WTC11 (cell line): ENCODE measurements at regions not wholly inside any gene's neighbourhood (a gene's known extent, or its start where the extent isn't known, plus 50 kb on each side); places are given as distances from the start of the nearest gene placed in this dataset.

ENCODE experiments used
- ATAC-seq: fragments of 200-7000 bp; cut with Tn5 transposase; 2 replicates; pipeline ENCODE4 v1.10.0; 2021; ENCODE audit warnings: mild to moderate bottlenecking, moderate library complexity
- CTCF ChIA-PET: fragments of 300-600 bp; sonication (Branson Sonifier 250); formaldehyde crosslinking; loops from one replicate; lab custom pipeline; 2021; ENCODE audit warnings: antibody characterized with exemption; lab: Charles Lee
- POLR2A ChIA-PET: fragments of 350-600 bp; sonication (Branson Sonifier 250); formaldehyde crosslinking; loops from one replicate; lab custom pipeline; 2021; ENCODE audit warnings: antibody characterized with exemption; lab: Charles Lee
- DNase-seq: peaks from one replicate; pipeline ENCODE4 v3.0.0; 2021; ENCODE audit warnings: low spot score
- H3K27ac Mint-ChIP-seq: 2 replicates; pipeline ENCODE4 v1.8.0; 2021; ENCODE audit warnings: mixed read lengths
- H3K27me3 Mint-ChIP-seq: 2 replicates; pipeline ENCODE4 v1.8.0; 2021; ENCODE audit warnings: low read depth, mild to moderate bottlenecking, moderate library complexity, mixed read lengths
- H3K36me3 Mint-ChIP-seq: 2 replicates; pipeline ENCODE4 v1.8.0; 2021; ENCODE audit warnings: mixed read lengths
- H3K4me1 Mint-ChIP-seq: 2 replicates; pipeline ENCODE4 v1.8.0; 2022; ENCODE audit warnings: mixed read lengths
- H3K4me3 Mint-ChIP-seq: 2 replicates; pipeline ENCODE4 v1.8.0; 2021; ENCODE audit warnings: mild to moderate bottlenecking, moderate library complexity, mixed read lengths
- H3K9me3 Mint-ChIP-seq: 2 replicates; pipeline ENCODE4 v1.8.0; 2021; ENCODE audit warnings: mixed read lengths
- CTCF ChIP-seq: fragments of 200-600 bp; IDR thresholded peaks from 2 replicates; pipeline ENCODE4 v1.8.0; 2022; ENCODE audit warnings: antibody characterized with exemption
- FOXK1 ChIP-seq: sonication (generic); formaldehyde crosslinking; IDR thresholded peaks from 2 replicates; pipeline ENCODE4 v1.8.0; 2022; ENCODE audit warnings: mild to moderate bottlenecking, moderate library complexity, missing genetic modification reagents
- JUN ChIP-seq: sonication (generic); formaldehyde crosslinking; IDR thresholded peaks from 2 replicates; pipeline ENCODE4 v1.8.0; 2023; ENCODE audit warnings: mild to moderate bottlenecking, missing genetic modification reagents
- MAX ChIP-seq: sonication (generic); formaldehyde crosslinking; IDR thresholded peaks from 2 replicates; pipeline ENCODE4 v1.8.0; 2022; ENCODE audit warnings: mild to moderate bottlenecking, missing genetic modification reagents
- NFYB ChIP-seq: sonication (generic); formaldehyde crosslinking; conservative IDR thresholded peaks from 2 replicates; pipeline ENCODE4 v1.8.0; 2022; ENCODE audit warnings: low read depth, missing genetic modification reagents
- ZBTB43 ChIP-seq: sonication (generic); formaldehyde crosslinking; IDR thresholded peaks from 2 replicates; pipeline ENCODE4 v1.8.1; 2023; ENCODE audit warnings: mild to moderate bottlenecking, missing genetic modification reagents
- ZNF138 ChIP-seq: sonication (generic); formaldehyde crosslinking; conservative IDR thresholded peaks from 2 replicates; pipeline ENCODE4 v1.8.1; 2022; ENCODE audit warnings: mild to moderate bottlenecking, moderate library complexity, missing genetic modification reagents
- ZNF219 ChIP-seq: sonication (generic); formaldehyde crosslinking; IDR thresholded peaks from 2 replicates; pipeline ENCODE4 v1.8.0; 2023; ENCODE audit warnings: missing genetic modification reagents, mild to moderate bottlenecking, borderline replicate concordance
- ZNF416 ChIP-seq: fragments of 250-450 bp; sonication (Bioruptor Pico); IDR thresholded peaks from 2 replicates; pipeline ENCODE4 v1.9.0; 2021; ENCODE audit warnings: mild to moderate bottlenecking, inconsistent platforms
- TF ChIP-seq, protein P1 (sequence below): sonication (generic); formaldehyde crosslinking; IDR thresholded peaks from 2 replicates; pipeline ENCODE4 v1.8.0; 2023; ENCODE audit warnings: missing genetic modification reagents, mild to moderate bottlenecking, borderline replicate concordance
- TF ChIP-seq, protein P2 (sequence below): sonication (generic); formaldehyde crosslinking; IDR thresholded peaks from 2 replicates; pipeline ENCODE4 v1.8.1; 2022; ENCODE audit warnings: mild to moderate bottlenecking, moderate library complexity, missing genetic modification reagents
- TF ChIP-seq, protein P3 (sequence below): sonication (generic); formaldehyde crosslinking; conservative IDR thresholded peaks from 2 replicates; pipeline ENCODE4 v1.8.1; 2022; ENCODE audit warnings: mild to moderate bottlenecking, missing genetic modification reagents
- TF ChIP-seq, protein P4 (sequence below): sonication (generic); formaldehyde crosslinking; IDR thresholded peaks from 2 replicates; pipeline ENCODE4 v1.8.1; 2023; ENCODE audit warnings: mild to moderate bottlenecking, missing genetic modification reagents
- TF ChIP-seq, protein P5 (sequence below): sonication (generic); formaldehyde crosslinking; IDR thresholded peaks from 2 replicates; pipeline ENCODE4 v1.8.1; 2023; ENCODE audit warnings: mild to moderate bottlenecking, missing genetic modification reagents, borderline replicate concordance

DNA sequence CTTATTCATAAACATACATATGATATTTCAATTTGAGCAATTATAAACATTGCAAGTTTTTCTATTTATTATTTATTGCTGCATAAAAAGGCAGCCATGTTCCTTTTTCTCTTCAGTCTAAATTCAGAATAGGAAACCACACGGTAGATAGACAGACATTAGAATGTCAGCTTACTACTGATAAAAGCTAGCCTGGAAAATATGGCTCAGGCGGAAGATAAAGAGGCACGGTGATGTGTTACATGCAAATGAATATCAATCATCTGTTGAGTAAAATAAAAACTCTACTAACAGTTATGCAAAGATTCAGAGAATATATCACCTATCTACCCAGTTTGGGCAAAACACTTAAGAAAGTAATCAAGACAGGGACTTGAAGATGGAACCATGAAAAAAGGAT, 73.5 kb upstream of the PDSS1 start (continued):
- TF ChIP-seq, protein P1, sequence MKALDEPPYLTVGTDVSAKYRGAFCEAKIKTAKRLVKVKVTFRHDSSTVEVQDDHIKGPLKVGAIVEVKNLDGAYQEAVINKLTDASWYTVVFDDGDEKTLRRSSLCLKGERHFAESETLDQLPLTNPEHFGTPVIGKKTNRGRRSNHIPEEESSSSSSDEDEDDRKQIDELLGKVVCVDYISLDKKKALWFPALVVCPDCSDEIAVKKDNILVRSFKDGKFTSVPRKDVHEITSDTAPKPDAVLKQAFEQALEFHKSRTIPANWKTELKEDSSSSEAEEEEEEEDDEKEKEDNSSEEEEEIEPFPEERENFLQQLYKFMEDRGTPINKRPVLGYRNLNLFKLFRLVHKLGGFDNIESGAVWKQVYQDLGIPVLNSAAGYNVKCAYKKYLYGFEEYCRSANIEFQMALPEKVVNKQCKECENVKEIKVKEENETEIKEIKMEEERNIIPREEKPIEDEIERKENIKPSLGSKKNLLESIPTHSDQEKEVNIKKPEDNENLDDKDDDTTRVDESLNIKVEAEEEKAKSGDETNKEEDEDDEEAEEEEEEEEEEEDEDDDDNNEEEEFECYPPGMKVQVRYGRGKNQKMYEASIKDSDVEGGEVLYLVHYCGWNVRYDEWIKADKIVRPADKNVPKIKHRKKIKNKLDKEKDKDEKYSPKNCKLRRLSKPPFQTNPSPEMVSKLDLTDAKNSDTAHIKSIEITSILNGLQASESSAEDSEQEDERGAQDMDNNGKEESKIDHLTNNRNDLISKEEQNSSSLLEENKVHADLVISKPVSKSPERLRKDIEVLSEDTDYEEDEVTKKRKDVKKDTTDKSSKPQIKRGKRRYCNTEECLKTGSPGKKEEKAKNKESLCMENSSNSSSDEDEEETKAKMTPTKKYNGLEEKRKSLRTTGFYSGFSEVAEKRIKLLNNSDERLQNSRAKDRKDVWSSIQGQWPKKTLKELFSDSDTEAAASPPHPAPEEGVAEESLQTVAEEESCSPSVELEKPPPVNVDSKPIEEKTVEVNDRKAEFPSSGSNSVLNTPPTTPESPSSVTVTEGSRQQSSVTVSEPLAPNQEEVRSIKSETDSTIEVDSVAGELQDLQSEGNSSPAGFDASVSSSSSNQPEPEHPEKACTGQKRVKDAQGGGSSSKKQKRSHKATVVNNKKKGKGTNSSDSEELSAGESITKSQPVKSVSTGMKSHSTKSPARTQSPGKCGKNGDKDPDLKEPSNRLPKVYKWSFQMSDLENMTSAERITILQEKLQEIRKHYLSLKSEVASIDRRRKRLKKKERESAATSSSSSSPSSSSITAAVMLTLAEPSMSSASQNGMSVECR (CRISPR knock-in tag) = no peak
- TF ChIP-seq FOXK1 (CRISPR knock-in tag) = no peak
- TF ChIP-seq, all 79 proteins: peak for 0

DNA sequence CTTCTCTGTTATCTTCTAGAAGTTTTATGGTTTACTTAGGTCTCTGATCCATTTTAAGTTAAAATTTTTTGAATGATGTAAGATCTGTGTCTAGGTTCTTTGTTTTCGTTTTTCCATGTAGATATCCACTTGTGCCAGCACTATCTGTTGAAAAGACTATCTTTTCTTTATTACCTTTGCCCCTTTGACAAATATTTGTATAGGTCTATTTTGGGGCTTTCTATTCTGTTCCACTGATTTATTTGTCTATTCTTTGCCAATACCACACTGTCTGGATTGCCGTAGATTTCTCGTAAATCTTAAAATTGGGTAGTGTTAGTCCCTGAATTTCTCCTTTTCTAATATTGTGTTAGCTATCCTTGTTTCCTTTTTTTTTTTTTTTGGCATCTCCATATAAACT, 71.4 kb upstream of the PDSS1 start:
- CTCF ChIA-PET = interaction anchor here (0.8 kb wide), 1 partner anchor 13 kb away, joined by 4 read pairs; no protein-coding TSS in a partner anchor

More for the DNA sequence above, 71.4 kb upstream of the PDSS1 start:
- no peaks in the 10 kb centered on the region; the same call in 1 of the 2 replicates for H3K4me1 Mint-ChIP-seq
- DNase-seq = no peak
- H3K27me3 Mint-ChIP-seq = peaks cover 19% of the 10 kb centered on the region
- H3K36me3 Mint-ChIP-seq = no peaks in the 10 kb centered on the region
- ATAC-seq = no peak
- no peak for TF ChIP-seq NFYB (CRISPR knock-in tag)
- TF ChIP-seq, protein P2, sequence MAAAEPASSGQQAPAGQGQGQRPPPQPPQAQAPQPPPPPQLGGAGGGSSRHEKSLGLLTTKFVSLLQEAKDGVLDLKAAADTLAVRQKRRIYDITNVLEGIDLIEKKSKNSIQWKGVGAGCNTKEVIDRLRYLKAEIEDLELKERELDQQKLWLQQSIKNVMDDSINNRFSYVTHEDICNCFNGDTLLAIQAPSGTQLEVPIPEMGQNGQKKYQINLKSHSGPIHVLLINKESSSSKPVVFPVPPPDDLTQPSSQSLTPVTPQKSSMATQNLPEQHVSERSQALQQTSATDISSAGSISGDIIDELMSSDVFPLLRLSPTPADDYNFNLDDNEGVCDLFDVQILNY (CRISPR knock-in tag) = no peak
- TF ChIP-seq, protein P3, sequence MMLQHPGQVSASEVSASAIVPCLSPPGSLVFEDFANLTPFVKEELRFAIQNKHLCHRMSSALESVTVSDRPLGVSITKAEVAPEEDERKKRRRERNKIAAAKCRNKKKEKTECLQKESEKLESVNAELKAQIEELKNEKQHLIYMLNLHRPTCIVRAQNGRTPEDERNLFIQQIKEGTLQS (CRISPR knock-in tag) = no peak
- TF ChIP-seq, protein P4, sequence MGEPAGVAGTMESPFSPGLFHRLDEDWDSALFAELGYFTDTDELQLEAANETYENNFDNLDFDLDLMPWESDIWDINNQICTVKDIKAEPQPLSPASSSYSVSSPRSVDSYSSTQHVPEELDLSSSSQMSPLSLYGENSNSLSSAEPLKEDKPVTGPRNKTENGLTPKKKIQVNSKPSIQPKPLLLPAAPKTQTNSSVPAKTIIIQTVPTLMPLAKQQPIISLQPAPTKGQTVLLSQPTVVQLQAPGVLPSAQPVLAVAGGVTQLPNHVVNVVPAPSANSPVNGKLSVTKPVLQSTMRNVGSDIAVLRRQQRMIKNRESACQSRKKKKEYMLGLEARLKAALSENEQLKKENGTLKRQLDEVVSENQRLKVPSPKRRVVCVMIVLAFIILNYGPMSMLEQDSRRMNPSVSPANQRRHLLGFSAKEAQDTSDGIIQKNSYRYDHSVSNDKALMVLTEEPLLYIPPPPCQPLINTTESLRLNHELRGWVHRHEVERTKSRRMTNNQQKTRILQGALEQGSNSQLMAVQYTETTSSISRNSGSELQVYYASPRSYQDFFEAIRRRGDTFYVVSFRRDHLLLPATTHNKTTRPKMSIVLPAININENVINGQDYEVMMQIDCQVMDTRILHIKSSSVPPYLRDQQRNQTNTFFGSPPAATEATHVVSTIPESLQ (CRISPR knock-in tag) = no peak
- no peak for TF ChIP-seq ZNF138 (CRISPR knock-in tag)
- TF ChIP-seq, protein P5, sequence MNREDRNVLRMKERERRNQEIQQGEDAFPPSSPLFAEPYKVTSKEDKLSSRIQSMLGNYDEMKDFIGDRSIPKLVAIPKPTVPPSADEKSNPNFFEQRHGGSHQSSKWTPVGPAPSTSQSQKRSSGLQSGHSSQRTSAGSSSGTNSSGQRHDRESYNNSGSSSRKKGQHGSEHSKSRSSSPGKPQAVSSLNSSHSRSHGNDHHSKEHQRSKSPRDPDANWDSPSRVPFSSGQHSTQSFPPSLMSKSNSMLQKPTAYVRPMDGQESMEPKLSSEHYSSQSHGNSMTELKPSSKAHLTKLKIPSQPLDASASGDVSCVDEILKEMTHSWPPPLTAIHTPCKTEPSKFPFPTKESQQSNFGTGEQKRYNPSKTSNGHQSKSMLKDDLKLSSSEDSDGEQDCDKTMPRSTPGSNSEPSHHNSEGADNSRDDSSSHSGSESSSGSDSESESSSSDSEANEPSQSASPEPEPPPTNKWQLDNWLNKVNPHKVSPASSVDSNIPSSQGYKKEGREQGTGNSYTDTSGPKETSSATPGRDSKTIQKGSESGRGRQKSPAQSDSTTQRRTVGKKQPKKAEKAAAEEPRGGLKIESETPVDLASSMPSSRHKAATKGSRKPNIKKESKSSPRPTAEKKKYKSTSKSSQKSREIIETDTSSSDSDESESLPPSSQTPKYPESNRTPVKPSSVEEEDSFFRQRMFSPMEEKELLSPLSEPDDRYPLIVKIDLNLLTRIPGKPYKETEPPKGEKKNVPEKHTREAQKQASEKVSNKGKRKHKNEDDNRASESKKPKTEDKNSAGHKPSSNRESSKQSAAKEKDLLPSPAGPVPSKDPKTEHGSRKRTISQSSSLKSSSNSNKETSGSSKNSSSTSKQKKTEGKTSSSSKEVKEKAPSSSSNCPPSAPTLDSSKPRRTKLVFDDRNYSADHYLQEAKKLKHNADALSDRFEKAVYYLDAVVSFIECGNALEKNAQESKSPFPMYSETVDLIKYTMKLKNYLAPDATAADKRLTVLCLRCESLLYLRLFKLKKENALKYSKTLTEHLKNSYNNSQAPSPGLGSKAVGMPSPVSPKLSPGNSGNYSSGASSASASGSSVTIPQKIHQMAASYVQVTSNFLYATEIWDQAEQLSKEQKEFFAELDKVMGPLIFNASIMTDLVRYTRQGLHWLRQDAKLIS = no peak
- no peak for TF ChIP-seq MAX (CRISPR knock-in tag)
- no peak for TF ChIP-seq ZBTB43 (CRISPR knock-in tag)
- no peak for TF ChIP-seq ZNF416 (CRISPR knock-in tag)
- TF ChIP-seq CTCF = no peak
- TF ChIP-seq JUN (CRISPR knock-in tag) = no peak
- TF ChIP-seq ZNF219 (CRISPR knock-in tag) = no peak
- H3K27ac Mint-ChIP-seq = no peak overlapping the region
- peaks cover 12% of the 10 kb centered on the region for H3K9me3 Mint-ChIP-seq
- H3K4me3 Mint-ChIP-seq = no peak overlapping the region
- POLR2A ChIA-PET = no interaction called here
